RPMI8226 (cell line): ENCODE measurements at regions not wholly inside any gene's neighbourhood (a gene's known extent, or its start where the extent isn't known, plus 50 kb on each side); places are given as distances from the start of the nearest gene placed in this dataset.
"Not testable (repeated sequence)": the region's sequence is repeated elsewhere in the genome, so short reads cannot be mapped to it uniquely, and the experiment has no call there.

Experiments
- DNase-seq: peaks from one replicate; pipeline ENCODE4 v3.0.0-alpha.2; 2015

DNA sequence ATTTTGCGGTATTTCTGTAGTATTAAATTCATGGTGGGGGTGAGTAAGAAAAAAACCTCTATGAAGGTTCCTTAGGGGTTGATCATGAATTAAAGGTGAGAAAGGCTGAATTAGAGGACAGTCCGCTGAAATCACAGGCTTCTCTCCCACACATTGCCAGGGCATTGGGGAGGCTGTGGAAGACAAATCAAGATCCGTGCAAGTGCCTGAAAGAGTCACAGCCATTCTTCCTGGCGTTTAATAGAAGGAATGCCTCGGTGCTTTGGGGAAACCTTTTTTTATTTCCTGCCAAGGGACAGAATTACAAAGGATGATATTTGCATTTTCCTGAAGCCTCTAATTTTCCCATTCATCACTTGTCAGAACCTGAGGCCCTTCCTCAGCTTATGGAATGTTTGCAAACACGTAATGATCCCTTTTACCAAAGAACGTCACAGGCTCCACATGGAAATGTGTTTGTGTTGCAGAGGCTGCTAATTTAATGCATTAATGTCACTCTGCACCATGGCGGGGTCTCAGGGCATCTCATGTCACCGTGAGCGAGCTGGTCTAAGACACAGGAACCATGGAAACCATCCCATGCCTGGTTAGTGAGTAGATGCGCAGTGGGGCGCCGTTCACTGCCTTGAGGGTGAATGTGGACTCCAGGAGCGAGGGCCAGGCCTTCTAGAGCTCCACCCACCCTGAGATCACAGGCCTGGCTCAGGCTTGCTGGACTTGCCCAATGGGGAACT, 185.9 kb upstream of the SULF2 start:
- no peak for DNase-seq

DNA sequence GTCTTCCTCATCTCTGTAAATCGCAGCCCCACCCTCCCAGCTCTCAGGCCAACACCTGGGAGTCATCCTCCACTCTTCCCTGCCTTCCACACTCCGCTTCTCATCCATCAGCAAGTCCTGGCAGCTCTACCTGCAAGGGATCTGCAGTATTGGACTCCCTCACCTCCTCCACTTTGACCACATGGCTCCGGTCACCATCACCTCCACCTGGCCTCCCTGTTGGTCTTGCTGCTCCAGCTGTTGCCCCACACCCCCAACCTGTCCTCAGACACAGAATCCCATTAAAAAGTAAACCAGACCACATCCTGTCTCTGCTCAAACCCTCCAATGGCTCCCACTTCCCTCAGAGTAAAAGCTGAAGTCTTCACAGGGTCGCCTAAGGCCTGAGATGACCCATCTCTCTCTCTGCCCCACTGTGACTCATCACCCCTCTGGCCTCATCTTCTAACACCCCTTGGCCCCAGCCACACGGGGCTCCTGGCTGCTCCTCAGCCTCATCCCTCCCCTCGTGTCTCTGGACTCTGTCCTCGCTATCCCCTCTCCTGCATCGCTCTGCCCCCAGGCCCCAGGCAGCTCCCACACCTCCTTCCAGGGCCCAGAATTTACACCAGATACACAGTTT, 185.1 kb upstream of the SULF2 start:
- no peak for DNase-seq

DNA sequence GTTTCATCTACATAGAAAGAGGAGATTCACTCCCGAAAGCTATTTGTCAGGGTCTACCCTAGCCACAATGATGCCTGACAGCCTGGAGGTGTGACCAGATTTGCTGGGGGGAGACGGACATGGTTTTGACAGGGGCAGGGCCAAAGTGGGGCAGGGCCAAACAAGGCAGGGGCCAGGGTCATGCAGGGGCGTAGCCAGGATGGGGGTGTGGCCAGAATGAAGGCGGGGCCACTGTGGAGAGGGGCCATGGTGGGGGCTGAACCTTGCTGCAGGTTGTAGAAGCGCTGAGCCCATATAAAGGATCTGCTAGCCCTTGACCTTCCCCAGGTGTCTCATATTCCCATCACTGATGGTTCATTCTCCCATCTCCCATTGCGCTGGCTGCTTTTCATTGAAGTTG, 184.1 kb upstream of the SULF2 start:
- DNase-seq, result no peak

- no peak for DNase-seq
These were observed 183.4 kb upstream of the SULF2 start for GRCh38 chr20:47968541-47969310.

GRCh38 chr20:47964149-47964548, 178.9 kb upstream of the SULF2 start:
- no peak for DNase-seq

- no peak for DNase-seq
These were observed 177.7 kb upstream of the SULF2 start for GRCh38 chr20:47963022-47963421.

GRCh38 chr20:47962286-47962963, 177.1 kb upstream of the SULF2 start:
- no peak for DNase-seq

GRCh38 chr20:47960769-47961541, 175.7 kb upstream of the SULF2 start:
- no peak for DNase-seq

DNA sequence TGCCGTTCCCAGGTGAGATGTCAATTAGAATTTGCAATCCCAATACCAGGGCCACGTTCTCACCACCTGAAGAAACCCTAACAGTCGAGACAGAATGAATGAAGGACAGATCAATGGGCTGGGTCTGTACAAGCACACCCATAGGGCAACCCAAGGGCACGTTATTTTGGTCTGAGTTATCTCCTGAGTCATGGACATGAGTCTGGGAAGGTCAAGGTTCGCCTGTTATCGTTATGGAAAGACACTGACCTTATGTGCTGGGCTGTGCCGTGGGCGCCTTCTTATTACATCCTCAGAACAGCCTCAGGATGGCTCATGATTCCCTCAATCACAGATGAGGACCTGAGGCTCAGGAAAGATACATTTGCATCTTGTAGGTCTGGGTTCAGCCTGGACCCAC, 175.0 kb upstream of the SULF2 start:
- DNase-seq, result no peak

- not testable (repeated sequence) for DNase-seq
These were observed 172.9 kb upstream of the SULF2 start for GRCh38 chr20:47957989-47958801.

- DNase-seq, result no peak
These were observed 171.9 kb upstream of the SULF2 start for GRCh38 chr20:47957135-47957534.

- DNase-seq, result no peak
These were observed 171.2 kb upstream of the SULF2 start for GRCh38 chr20:47956268-47956995.

DNA sequence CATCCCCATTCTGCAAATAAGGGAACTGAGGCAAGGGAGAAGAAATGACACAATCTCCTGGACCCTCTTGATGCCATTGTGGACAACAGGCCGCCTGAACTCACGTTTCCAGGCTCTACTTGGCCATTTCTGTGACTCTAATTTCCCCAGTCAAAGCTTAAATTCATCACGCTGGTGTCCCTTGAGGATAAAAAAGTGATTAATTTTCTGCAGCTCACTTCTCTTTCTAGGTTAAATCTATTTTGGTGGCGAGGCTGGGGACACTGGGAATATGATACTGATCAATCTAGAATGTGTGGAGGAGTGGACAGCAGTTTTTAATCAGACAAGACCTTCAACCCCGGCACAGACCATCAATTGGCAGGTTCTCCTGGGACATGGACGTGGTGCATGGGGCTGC, 168.2 kb upstream of the SULF2 start:
- no peak for DNase-seq

GRCh38 chr20:47952023-47952564, 166.8 kb upstream of the SULF2 start:
- DNase-seq, result no peak

DNA sequence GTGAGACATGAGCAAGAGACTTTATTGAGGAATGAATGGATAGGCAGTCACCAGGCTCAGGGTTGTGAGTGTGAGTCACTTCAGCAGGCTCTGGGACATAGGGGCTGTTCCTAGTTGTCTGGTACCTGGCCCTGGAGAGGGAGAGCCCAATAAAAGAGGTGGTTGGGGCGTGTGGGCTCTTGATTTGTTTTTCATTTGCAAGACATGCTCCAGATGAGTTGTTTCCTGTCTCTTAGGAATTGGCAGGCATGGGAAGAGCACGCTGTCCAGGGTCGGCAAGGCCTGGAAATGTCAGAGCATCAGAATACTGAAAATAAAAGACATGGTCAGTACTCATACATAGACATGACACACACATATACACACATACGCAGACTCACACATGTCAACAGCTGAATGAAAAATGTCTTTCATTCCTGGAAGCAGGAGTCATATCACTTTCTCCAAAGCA, 166.3 kb upstream of the SULF2 start:
- DNase-seq, result no peak

- no peak for DNase-seq
These were observed 165.6 kb upstream of the SULF2 start for GRCh38 chr20:47950913-47951283.

GRCh38 chr20:47950124-47950912, 165.0 kb upstream of the SULF2 start:
- peak; percentile 12 for DNase-seq

DNA sequence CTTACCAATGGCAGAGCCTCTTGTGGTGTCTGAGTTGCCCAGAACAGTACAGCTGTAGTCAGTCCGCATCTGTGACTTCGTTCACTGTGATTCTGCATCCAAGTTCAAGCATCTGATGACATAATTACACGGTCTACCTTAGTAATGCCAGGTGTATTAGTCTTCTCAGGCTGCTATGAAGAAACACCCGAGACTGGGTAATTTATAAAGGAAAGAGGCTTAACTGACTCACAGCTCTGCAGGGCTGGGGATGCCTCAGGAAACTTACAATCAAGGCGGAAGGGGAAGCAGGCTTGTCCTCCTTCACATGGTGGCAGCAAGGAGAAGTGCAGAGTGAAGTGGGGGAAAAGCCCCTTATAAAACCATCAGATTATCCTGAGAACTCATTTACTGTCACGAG, 163.9 kb upstream of the SULF2 start:
- DNase-seq, result no peak

- DNase-seq, result no peak
These were observed 159.4 kb upstream of the SULF2 start for GRCh38 chr20:47944682-47945081.

DNA sequence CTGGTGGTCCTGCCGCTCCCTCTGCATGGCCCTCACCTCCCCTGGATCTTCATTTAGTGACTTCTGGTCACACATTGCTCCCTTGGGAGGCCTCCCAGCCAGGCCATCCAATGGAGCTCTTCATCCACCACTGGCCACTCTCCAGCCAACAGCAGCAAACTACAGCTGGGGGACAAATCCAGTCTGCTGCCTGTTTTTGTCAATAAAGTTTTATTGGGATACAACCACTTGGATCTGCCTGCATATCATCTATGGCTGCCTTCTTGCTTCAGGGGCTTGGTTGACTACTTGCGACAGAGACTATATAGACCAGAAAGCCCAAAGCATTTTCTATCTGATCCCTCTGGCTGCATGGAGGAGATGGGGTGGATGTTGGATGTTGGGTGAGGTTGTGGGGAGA, 156.6 kb upstream of the SULF2 start:
- DNase-seq, result no peak
